GM19395 (cell line): ENCODE measurements at regions not wholly inside any gene's neighbourhood (a gene's known extent, or its start where the extent isn't known, plus 50 kb on each side); places are given as distances from the start of the nearest gene placed in this dataset.
"Not testable (repeated sequence)": the region's sequence is repeated elsewhere in the genome, so short reads cannot be mapped to it uniquely, and the experiment has no call there.

ENCODE experiments used
- ATAC-seq: cut with Tn5 transposase; IDR thresholded peaks from one replicate; pipeline ENCODE4 v1.9.1; 2021; ENCODE audit warnings: mild to moderate bottlenecking, moderate library complexity; ENCODE audit not compliant: unreplicated experiment

DNA sequence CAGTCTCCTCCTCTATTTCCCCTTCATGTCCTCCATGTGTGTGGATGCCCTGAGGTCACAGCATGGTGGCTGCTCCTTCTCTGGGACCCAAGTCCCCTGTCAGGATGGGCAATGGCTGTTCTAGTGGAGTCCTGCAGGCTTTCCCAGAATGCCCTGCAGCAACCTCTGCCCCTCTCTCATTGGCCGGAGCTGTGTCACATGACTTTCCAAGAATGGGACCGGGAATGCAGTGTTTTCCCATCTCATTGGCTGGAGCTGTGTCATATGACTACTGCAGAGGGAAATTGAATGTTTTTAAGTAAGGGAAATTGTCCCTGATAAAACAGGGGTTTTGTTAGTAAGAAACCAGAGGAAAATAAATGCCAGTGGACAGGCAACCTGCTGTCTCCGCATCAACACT lies 365.9 kb downstream of the PTPRU start:
- no peak for ATAC-seq

- ATAC-seq, result no peak
These were observed 364.7 kb downstream of the PTPRU start for GRCh38 chr1:29601021-29601420.

- ATAC-seq, result no peak
These were observed 363.5 kb downstream of the PTPRU start for GRCh38 chr1:29599826-29600225.

DNA sequence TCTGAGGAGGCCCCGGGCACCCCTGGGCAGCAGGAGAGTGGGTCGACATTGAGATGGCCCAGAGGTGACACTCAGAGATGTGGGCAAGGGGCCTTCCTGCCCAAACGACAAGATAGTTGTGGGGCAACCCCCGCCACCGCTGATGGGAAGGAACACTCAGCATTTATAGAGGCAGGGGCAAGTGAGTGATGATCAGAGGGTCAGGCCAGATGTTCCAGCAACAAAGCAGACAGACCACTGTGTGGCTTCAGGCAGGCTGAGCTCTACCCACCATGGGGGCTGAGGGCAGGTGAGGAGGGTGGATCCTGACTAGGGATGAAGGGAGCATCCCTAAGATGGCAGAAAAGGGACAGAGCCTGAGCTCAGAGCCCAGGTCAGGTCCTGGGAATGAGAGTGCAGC lies 362.7 kb downstream of the PTPRU start:
- no peak for ATAC-seq

GRCh38 chr1:29597861-29598260 lies 361.5 kb downstream of the PTPRU start:
- ATAC-seq, result no peak

DNA sequence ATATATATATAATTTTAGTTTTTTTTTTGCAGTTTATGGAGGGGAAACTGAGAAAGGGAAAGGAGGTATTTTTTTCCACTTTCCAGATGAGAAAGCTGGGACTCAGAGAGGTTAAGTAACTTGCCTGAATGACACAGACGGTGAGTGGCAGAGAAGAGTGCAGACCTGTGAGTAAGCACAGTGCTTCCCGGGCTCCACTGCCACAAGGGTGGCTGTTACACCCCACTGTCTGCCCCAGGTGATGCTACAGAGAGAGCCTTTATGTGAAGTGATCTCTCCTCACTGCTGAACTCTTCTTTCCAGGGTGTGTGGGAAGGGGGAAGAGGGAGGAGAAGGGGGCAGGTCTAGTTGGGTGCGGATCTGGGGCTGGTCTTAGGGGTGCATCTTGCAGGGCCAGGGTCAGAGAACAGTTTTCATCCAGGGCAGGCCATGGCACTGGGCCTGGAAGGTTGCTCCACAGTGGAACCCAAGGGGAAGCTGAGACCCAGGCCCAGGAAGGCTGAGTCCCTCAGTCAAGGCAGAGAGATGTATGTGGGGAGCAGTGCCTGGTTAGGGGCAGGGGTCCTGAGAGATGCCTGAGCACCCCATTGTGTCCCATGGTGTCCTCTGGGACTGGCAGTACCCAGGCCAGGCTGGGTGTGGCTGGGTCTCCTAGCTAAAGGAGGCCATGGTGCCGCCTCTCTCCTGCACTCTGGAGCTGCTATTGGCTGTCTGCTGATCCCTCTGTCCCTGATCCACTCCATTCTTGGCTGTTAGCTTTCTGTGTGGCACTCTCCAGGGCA lies 357.5 kb downstream of the PTPRU start:
- no peak for ATAC-seq

- ATAC-seq, result no peak
These were observed 356.4 kb downstream of the PTPRU start for GRCh38 chr1:29592731-29593130.

DNA sequence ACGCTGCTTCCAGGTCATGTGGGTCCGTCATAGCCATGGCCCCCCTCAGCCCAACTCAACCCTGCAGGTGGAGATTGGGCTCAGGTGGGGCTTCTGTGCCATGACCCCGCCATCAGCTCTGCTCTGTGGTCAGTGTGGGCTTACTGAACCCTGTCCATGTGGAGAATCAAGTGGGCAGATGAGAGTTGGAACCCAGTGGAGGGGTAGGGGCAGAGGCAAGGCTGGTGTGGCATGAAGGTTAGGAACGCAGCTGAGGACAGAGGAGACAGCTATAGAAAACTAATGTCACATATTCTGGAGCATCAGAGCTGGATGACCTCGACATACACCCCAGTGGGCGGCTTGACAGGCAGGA lies 355.9 kb downstream of the PTPRU start:
- no peak for ATAC-seq

DNA sequence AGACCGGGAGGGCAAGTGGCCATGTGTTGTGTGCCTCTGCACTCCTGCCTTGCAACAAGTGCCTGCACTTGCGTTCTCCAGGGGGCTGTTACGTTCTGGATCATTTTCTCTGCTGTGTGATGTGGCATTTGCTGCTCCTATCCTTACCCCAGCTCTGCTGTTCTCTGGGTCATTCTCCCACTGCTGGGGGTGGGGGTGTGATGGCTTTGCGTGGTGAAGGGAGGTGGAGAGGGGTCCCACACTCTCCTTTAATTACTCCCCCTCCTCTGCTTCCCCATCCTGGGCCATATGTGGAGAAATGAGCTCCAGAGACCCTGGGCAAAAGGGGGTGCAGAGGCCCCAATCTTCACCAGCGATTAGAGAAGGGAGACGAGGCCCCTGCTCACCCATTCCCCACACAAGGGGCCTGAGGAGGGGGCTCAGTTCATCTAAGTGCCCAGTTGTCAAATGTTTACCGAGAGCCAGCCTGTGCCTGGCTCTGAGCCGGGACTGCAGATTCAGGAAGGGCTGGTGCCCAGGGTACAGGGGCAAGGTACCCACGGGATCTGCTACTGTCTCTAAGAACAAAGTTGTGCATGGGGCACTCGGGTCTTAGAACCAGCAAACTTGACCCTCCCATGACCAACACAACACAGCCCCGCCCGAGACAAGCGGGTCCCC lies 355.4 kb downstream of the PTPRU start:
- no peak for ATAC-seq

DNA sequence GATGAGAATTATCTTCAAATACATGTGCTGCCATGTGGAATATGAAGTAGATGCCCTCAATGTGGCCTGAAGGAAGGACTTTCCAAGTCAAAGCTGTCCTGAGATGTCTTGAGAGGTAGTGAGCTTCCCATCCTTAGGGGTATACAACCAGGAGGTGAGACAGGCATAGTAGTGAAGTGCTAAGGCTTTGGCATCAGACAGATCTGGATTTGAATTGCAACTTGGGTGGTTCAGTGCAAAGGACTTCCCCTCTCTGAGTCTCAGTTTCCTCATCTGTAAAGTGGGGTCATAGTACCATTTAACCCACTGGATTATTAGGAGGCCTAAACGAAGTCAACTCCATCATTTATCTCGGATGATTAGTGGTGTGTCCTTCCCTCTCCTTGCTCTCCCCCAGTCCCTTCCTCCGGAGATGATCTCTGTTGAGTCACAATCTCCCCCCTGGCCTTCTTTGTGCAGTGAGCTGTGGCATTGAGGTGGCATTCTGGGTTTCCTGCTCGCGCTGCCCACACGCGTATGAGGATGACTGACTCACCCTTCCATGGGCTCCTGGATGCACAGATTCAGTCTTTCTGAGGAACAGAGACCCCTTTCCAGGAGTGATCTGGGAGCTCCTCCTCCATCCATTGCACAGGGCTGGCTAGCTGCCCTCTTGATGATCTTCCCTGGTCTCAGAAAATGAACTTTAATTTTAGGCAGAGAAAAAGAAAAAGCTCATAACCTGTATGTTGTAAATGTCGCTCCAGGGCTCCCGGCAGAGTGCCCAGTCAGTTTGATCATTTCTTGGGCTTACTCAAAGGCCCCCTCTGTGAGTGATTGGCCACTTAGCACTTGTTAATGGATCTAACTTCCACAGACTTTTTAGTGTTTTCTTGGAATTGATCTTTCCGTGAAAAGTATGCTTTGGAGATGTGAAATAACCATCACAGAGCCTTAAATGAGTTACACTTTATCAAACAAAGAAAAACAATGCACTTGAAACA lies 354.6 kb downstream of the PTPRU start:
- ATAC-seq, result no peak

GRCh38 chr1:29589716-29590115 lies 353.4 kb downstream of the PTPRU start:
- ATAC-seq, result not testable (repeated sequence)

- no peak for ATAC-seq
These were observed 350.8 kb downstream of the PTPRU start for GRCh38 chr1:29586991-29587745.

DNA sequence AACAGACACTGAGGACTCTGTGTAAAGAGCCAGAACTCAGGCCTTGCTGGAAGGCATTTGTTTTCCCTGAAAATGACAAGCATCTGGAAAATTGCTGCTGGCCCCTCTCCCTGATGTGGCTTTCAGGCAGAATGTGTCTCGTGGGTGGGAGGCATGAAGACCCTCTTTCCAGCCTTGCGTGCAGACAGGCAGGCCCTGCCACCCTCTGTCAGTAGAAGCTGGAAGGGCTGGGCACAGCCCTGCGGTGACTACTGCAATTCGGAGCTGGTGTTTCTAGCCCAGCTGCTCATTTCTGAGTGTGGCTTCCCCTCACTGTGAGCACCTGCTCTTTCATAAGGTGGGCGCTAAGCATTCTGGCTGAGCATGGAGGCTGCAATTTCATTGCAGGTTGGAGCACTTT lies 349.9 kb downstream of the PTPRU start:
- no peak for ATAC-seq

GRCh38 chr1:29585656-29586055 lies 349.3 kb downstream of the PTPRU start:
- no peak for ATAC-seq

GRCh38 chr1:29585201-29585600 lies 348.9 kb downstream of the PTPRU start:
- ATAC-seq, result no peak

DNA sequence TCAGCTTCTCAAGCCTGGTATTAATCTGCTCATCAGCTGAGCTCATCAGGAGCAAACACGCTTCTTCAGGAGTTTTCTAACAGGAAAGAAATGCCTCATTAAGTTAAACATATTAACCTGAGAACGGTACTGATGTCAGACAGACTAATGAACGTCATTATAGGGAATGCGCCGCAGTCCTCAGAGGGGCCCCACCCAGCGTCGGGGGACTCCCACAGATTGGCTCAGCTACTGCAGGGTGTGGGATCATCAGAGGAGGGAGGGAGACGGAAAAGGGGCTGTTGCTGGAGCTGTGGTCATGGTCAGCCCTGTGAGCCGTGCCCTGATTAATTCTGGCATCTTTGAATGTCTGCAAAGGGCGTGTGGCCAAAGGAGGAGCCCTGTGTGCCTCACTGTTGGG lies 348.5 kb downstream of the PTPRU start:
- ATAC-seq, result no peak

DNA sequence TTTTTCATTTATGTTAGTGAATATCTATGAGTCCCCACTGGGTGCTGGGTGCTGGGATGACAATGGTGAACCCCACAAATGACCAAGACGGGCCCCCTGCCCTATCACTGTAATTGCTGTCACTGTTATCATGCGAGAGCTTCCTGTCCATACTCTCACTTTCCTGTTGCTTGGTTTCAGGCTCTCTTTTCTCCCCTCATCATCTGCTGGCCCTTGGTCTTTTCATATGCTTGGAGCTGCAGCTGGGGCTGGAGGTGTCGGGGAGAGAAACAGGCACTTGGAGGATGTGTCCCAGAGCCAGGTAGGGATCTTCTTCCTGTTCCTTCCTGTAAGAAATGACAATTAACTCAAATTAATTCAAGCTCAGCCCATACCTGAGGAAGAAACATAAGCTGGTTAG lies 348.0 kb downstream of the PTPRU start:
- no peak for ATAC-seq

DNA sequence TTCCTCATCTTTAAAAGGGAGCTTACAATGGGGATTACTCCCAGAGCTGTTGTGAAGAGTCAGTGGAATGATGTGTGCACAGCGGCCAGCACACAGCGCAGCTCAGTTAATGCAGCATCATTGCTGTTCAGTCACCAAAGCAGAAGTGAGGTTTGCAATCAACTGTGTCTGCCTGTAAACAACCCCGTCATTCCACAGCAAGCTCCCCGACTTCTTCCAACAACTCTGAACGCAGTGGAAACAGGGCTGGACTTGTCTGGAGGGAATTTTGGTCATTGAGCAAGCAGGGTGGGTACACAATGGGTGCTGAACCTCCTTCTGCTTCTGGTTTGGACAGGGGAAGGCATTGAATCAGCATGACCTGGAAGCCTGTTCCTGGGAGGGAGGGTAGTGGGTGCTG lies 347.4 kb downstream of the PTPRU start:
- no peak for ATAC-seq

DNA sequence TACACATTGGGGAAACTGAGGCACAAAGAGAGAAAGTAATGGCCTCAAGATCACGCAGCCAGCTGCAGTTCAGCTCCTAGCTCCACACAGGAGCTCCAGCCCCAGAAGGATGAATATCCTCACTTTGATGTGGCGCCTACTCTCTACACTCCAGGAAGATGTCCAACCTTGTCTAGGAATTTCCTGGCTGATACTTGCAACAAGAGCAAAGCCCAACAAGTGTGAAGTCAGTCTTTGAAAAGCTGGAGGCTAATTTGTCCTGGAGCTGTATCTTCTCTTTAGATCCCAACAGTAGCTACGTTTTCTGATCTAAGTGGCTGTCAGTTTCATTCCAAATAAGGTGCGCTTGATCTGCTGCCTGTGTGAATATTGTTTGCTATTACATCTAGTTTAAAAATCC lies 344.9 kb downstream of the PTPRU start:
- ATAC-seq, result no peak

- ATAC-seq, result no peak
These were observed 343.6 kb downstream of the PTPRU start for GRCh38 chr1:29579821-29580425.
